Panc1 (cell line): ENCODE measurements at regions not wholly inside any gene's neighbourhood (a gene's known extent, or its start where the extent isn't known, plus 50 kb on each side); places are given as distances from the start of the nearest gene placed in this dataset.

Source experiments
- CTCF ChIP-seq: fragments of 450-650 bp; IDR thresholded peaks from 2 replicates; pipeline ENCODE4 v1.5.1; 2017; ENCODE audit warnings: mild to moderate bottlenecking
- POLR2AphosphoS5 ChIP-seq: IDR thresholded peaks from 2 replicates; pipeline ENCODE4 v1.6.1; 2012; ENCODE audit warnings: mild to moderate bottlenecking, low read depth, low read length, moderate library complexity
- REST ChIP-seq, 2 experiments: IDR thresholded peaks; 2 replicates each; pipeline ENCODE4 v1.6.1; 2011 to 2012; ENCODE audit warnings: low read depth in 2 of 2, control low read depth in 1 of 2, low read length in 1 of 2, mild to moderate bottlenecking in 1 of 2, moderate library complexity in 1 of 2; ENCODE audit not compliant: insufficient read depth in 1 of 2
- TCF7L2 ChIP-seq: IDR thresholded peaks from 2 replicates; pipeline ENCODE4 v1.6.1; 2011; ENCODE audit warnings: mild to moderate bottlenecking, low read depth, low read length, inconsistent platforms

- TF ChIP-seq CTCF (no peak), POLR2AphosphoS5 (no peak), TCF7L2 (no peak), REST (IDR thresholded peaks at IDR 0.05; ENCODE audit: insufficient read depth in 1 of 2, low read depth in 2 of 2, low read length in 1 of 2) (no peak)
Measured at GRCh38 chr12:60345442-60345841, 749.6 kb downstream of the SLC16A7 start.
